ENCODE measurements at regions not wholly inside any gene's neighbourhood (a gene's known extent, or its start where the extent isn't known, plus 50 kb on each side); places are given as distances from the start of the nearest gene placed in this dataset.
A peak's percentile ranks its signal among the peaks of the same experiment; 100 is the strongest.

DNA sequence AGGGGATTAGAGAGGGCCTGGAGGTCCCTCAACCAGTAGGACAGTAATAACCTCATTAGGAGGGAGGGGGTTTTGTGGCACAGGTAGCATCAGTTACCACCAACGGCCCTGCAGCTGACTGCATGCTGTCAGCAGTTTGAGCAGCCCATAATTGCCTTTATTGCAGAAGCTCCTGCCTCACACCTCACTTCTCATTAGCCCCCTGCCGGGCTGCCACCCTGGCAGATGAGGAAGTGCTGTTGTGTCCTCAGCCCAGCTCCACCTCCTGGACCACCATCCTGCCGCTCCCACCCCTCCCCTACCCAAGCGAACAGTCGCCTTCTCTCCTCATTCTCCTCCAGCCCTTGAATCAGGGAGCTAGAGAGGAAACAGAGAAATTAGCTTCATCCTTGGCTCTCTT is 237.4 kb downstream of the LMX1A start:
- intact Hi-C loops (cut with DNase I): no loop called here

DNA sequence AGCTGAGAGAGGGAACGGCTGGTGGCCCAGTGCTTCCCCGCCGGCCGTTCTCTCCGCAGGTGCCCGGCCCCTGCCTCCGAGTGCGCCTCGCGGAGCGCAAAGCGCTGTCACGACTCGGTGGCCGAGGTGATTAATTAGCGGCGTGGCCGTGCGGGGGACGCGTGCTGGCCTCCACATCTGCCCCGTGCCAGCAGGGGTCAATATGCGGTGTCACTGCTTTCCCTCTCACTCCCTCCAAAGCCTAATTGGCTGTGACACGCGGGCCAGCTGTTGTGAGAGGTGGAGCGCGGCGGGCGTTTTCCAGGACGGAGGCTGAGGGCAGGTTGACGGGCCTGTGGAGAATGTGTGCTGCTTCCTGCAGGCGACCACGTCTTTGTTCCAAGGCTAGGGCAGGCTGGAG is 239.0 kb downstream of the LMX1A start:
- DNase-seq (no peak), ATAC-seq (no peak)
- H3K4me1 ChIP-seq: no peaks in the 10 kb centered on the region
- 3 to 4% methylated on average over 33 of the region's 33 CpGs for whole genome bisulfite sequencing, 2 donors
- H3K27me3 ChIP-seq: peaks cover 0 to 71% (median 58%) of the 10 kb centered on the region in 7 donors
- no peak for TF ChIP-seq CTCF (IDR thresholded peaks at IDR 0.05)
- H3K4me3 ChIP-seq: peak overlapping the region in 1 of 10 donors; percentile 13
- intact Hi-C loops (cut with DNase I): no loop called here
- no peaks in the 10 kb centered on the region for H3K36me3 ChIP-seq
- H3K27ac ChIP-seq: no peak overlapping the region
- no peaks in the 10 kb centered on the region for H3K9me3 ChIP-seq

More for the DNA sequence above, 237.4 kb downstream of the LMX1A start:
- no peaks in the 10 kb centered on the region for H3K9me3 ChIP-seq
- 49 to 62% methylated on average over 5 of the region's 5 CpGs for WGBS, 2 donors
- no peaks in the 10 kb centered on the region for H3K36me3 ChIP-seq
- no peak overlapping the region for H3K27ac ChIP-seq
- no peak for TF ChIP-seq CTCF (IDR thresholded peaks at IDR 0.05)
- no peak for DNase-seq
- H3K4me3 ChIP-seq: no peak overlapping the region
- no peaks in the 10 kb centered on the region for H3K4me1 ChIP-seq
- no peak for ATAC-seq
- H3K27me3 ChIP-seq: peaks cover 0 to 82% (median 66%) of the 10 kb centered on the region in 7 donors

- no peaks in the 10 kb centered on the region for H3K4me1 ChIP-seq
- no peaks in the 10 kb centered on the region for H3K9me3 ChIP-seq
- intact Hi-C loops (cut with DNase I): no loop called here
- H3K27me3 ChIP-seq: peaks cover 0 to 70% (median 61%) of the 10 kb centered on the region in 7 donors
- H3K36me3 ChIP-seq: no peaks in the 10 kb centered on the region
- no peak overlapping the region for H3K4me3 ChIP-seq
- H3K27ac ChIP-seq: no peak overlapping the region
- ATAC-seq: no peak
- no peak for DNase-seq
- no peak for TF ChIP-seq CTCF (IDR thresholded peaks at IDR 0.05)
- 70 to 74% methylated on average over 6 of the region's 6 CpGs for WGBS, 2 donors
Measured at GRCh38 chr1:165116732-165117131, 239.8 kb downstream of the LMX1A start.

GRCh38 chr1:165116171-165116570 is 240.3 kb downstream of the LMX1A start:
- no peak for TF ChIP-seq CTCF (IDR thresholded peaks at IDR 0.05)
- Histone ChIP-seq H3K27ac (no peak overlapping the region), H3K9me3 (no peaks in the 10 kb centered on the region), H3K27me3 (peaks cover 0 to 76% (median 60%) of the 10 kb centered on the region in 7 donors), H3K4me3 (no peak overlapping the region), H3K36me3 (no peaks in the 10 kb centered on the region), H3K4me1 (no peaks in the 10 kb centered on the region)
- DNase-seq (no peak), ATAC-seq (no peak)
- 48 to 52% methylated on average over 1 of the region's 1 CpG for WGBS, 2 donors
- intact Hi-C loops (cut with DNase I): no loop called here
